GM23248 (cell line): ENCODE measurements at regions not wholly inside any gene's neighbourhood (a gene's known extent, or its start where the extent isn't known, plus 50 kb on each side); places are given as distances from the start of the nearest gene placed in this dataset.

Experiments
- EZH2 ChIP-seq: fragments of 200-600 bp; sonication (generic); IDR thresholded peaks from 2 replicates; pipeline ENCODE4 v1.6.1; 2018; ENCODE audit warnings: antibody characterized with exemption, mild to moderate bottlenecking; ENCODE audit not compliant: insufficient read depth, poor library complexity, severe bottlenecking
- EZH2phosphoT487 ChIP-seq: fragments of 200-600 bp; sonication (generic); IDR thresholded peaks from 2 replicates; pipeline ENCODE4 v1.6.1; 2018; ENCODE audit warnings: antibody characterized with exemption, moderate library complexity, mild to moderate bottlenecking, low read depth; ENCODE audit not compliant: insufficient read depth

- TF ChIP-seq EZH2 (no peak), EZH2phosphoT487 (no peak)
These were observed 393.1 kb upstream of the CDIN1 start for GRCh38 chr15:36186376-36186775.
